ENCODE measurements at regions not wholly inside any gene's neighbourhood (a gene's known extent, or its start where the extent isn't known, plus 50 kb on each side); places are given as distances from the start of the nearest gene placed in this dataset.

- TF ChIP-seq MXD4 (CRISPR knock-in tag; IDR thresholded peaks at IDR 0.05; ENCODE audit: borderline replicate concordance): no peak
Measured at GRCh38 chr1:192513196-192513595, 62.4 kb upstream of the RGS1 start (continued).

GRCh38 chr1:192513697-192514096 lies 61.9 kb upstream of the RGS1 start:
- peak; percentile 56; the same call in 1 of the 2 replicates for ATAC-seq
- ChIA-PET POLR2A (no interaction called here), CTCF (interaction anchor here (1.2 kb wide), 1 partner anchor 506 kb away, joined by 4 read pairs; no protein-coding TSS in a partner anchor)
- H3K9me3 Mint-ChIP-seq: no peaks in the 10 kb centered on the region
- no peaks in the 10 kb centered on the region for H3K27me3 Mint-ChIP-seq (ENCODE audit: low read depth)
- DNase-seq (ENCODE audit: low spot score): no peak
- no peak overlapping the region for H3K4me3 Mint-ChIP-seq
- TF ChIP-seq ZNF425 (CRISPR knock-in tag; conservative IDR thresholded peaks at IDR 0.05) (no peak), ZNF416 (CRISPR knock-in tag; IDR thresholded peaks at IDR 0.05) (no peak), ZNF219 (CRISPR knock-in tag; IDR thresholded peaks at IDR 0.05; ENCODE audit: borderline replicate concordance) (no peak), ZNF317 (CRISPR knock-in tag; IDR thresholded peaks at IDR 0.05; ENCODE audit: borderline replicate concordance, low read depth) (no peak), HMGXB4 (CRISPR knock-in tag; IDR thresholded peaks at IDR 0.05) (no peak)
- H3K36me3 Mint-ChIP-seq: no peaks in the 10 kb centered on the region
- peaks cover 11% of the 10 kb centered on the region for H3K4me1 Mint-ChIP-seq
- no peak overlapping the region for H3K27ac Mint-ChIP-seq

- H3K36me3 Mint-ChIP-seq: no peaks in the 10 kb centered on the region
- ChIA-PET CTCF (no interaction called here), POLR2A (no interaction called here)
- H3K9me3 Mint-ChIP-seq: no peaks in the 10 kb centered on the region
- no peak for DNase-seq (ENCODE audit: low spot score)
- H3K4me3 Mint-ChIP-seq: no peak overlapping the region
- H3K27ac Mint-ChIP-seq: no peak overlapping the region
- ATAC-seq: no peak
- H3K4me1 Mint-ChIP-seq: peaks cover 11% of the 10 kb centered on the region
- H3K27me3 Mint-ChIP-seq (ENCODE audit: low read depth): no peaks in the 10 kb centered on the region
- TF ChIP-seq IRF1 (CRISPR knock-in tag; IDR thresholded peaks at IDR 0.05) (no peak), ATF1 (CRISPR knock-in tag; IDR thresholded peaks at IDR 0.05) (no peak), CREM (CRISPR knock-in tag; IDR thresholded peaks at IDR 0.05) (no peak), MLX (CRISPR knock-in tag; IDR thresholded peaks at IDR 0.05) (no peak), ZNF423 (CRISPR knock-in tag; IDR thresholded peaks at IDR 0.05) (no peak), EMX1 (CRISPR knock-in tag; IDR thresholded peaks at IDR 0.05) (no peak), TEAD4 (CRISPR knock-in tag; IDR thresholded peaks at IDR 0.05) (no peak), ARID4B (CRISPR knock-in tag; IDR thresholded peaks at IDR 0.05; ENCODE audit: borderline replicate concordance) (no peak), AFF4 (CRISPR knock-in tag; IDR thresholded peaks at IDR 0.05; ENCODE audit: borderline replicate concordance) (no peak), SP1 (CRISPR knock-in tag; conservative IDR thresholded peaks at IDR 0.05) (no peak), TP53 (CRISPR knock-in tag; IDR thresholded peaks at IDR 0.05) (no peak), MXD4 (CRISPR knock-in tag; IDR thresholded peaks at IDR 0.05; ENCODE audit: borderline replicate concordance) (no peak), ETV6 (CRISPR knock-in tag; IDR thresholded peaks at IDR 0.05) (no peak), IRF2 (CRISPR knock-in tag; IDR thresholded peaks at IDR 0.05; ENCODE audit: borderline replicate concordance, low read depth) (no peak), SMAD3 (CRISPR knock-in tag; IDR thresholded peaks at IDR 0.05; ENCODE audit: borderline replicate concordance) (no peak)
Measured at GRCh38 chr1:192516776-192517297, 58.7 kb upstream of the RGS1 start.

Data from WTC11 (cell line).